ENCODE measurements at regions not wholly inside any gene's neighbourhood (a gene's known extent, or its start where the extent isn't known, plus 50 kb on each side); places are given as distances from the start of the nearest gene placed in this dataset.
A peak's percentile ranks its signal among the peaks of the same experiment; 100 is the strongest.

GRCh38 chr4:23966725-23967124, 76.9 kb upstream of the PPARGC1A start:
- 73% methylated on average over 1 of the region's 1 CpG; no CpG with 5 or more reads in 1 of the 2 experiments for WGBS, 2 experiments (ENCODE audit: extremely low coverage in 1 of 2, insufficient coverage in 1 of 2, insufficient read length in 1 of 2, insufficient replicate concordance in 2 of 2, low coverage in 1 of 2, low lambda C conversion rate in 2 of 2, missing lambda C conversion rate in 1 of 2)
- peak; percentile 72 to 77 for TF ChIP-seq RAD21 (IDR thresholded peaks at IDR 0.05 in 1 of 2, conservative IDR thresholded peaks at IDR 0.05 in 1 of 2; ENCODE audit: low read depth in 2 of 2, low read length in 2 of 2)
- TF ChIP-seq CHD2 (IDR thresholded peaks at IDR 0.05; ENCODE audit: low read length): no peak
- TF ChIP-seq CTCF (IDR thresholded peaks at IDR 0.05; ENCODE audit: control extremely low read depth in 1 of 3, insufficient read depth in 1 of 3, low read depth in 1 of 3, low read length in 3 of 3): peak; percentile 57 to 90 (median 80)
- H3K36me3 ChIP-seq (ENCODE audit: control insufficient read depth in 2 of 4, insufficient read depth in 4 of 4, low read length in 3 of 4): no peaks in the 10 kb centered on the region
- H3K18ac ChIP-seq (ENCODE audit: extremely low read depth, low read length): no peak overlapping the region
- no peaks in the 10 kb centered on the region for H3K79me2 ChIP-seq (ENCODE audit: control insufficient read depth in 1 of 2, insufficient read depth in 2 of 2, low read length in 2 of 2)
- FAIRE-seq: peak; percentile 92
- no peak overlapping the region for H2BK120ac ChIP-seq (replicated peaks; ENCODE audit: low read depth, low read length)
- no peak overlapping the region for H3K56ac ChIP-seq (replicated peaks; ENCODE audit: insufficient read length, low read depth, low read length)
- H3K9me3 ChIP-seq (ENCODE audit: insufficient read depth in 2 of 2, low read depth in 1 of 2, low read length in 1 of 2): no peaks in the 10 kb centered on the region
- H2BK15ac ChIP-seq (ENCODE audit: low read length): no peak overlapping the region
- H3K27me3 ChIP-seq (replicated peaks in 1 of 4; ENCODE audit: control insufficient read depth in 3 of 4, extremely low read depth in 1 of 4, insufficient read depth in 3 of 4, low read length in 3 of 4): no peaks in the 10 kb centered on the region; a peak in 1 of 7 replicates
- ChIA-PET CTCF (ENCODE audit: partially characterized antibody) (interaction anchor here (0.6 to 3.3 kb wide), 36 partner anchors 9 to 598 kb away, joined by 3 to 21 read pairs (median 4); partner anchors contain the start of gene PPARGC1A), POLR2A (ENCODE audit: partially characterized antibody) (no interaction called here)
- H4K20me1 ChIP-seq (replicated peaks in 1 of 2; ENCODE audit: control insufficient read depth in 1 of 2, insufficient read depth in 2 of 2, low read length in 2 of 2): no peaks in the 10 kb centered on the region
- no peak overlapping the region for H2AK5ac ChIP-seq (ENCODE audit: low read depth, low read length)
- no peak overlapping the region for H4K8ac ChIP-seq (ENCODE audit: extremely low read depth, insufficient read depth, low read length)
- no peaks in the 10 kb centered on the region for H3K23me2 ChIP-seq (ENCODE audit: low read depth, low read length)
- no peaks in the 10 kb centered on the region for H3K79me1 ChIP-seq (ENCODE audit: low read depth, low read length)
- no peak overlapping the region for H3K23ac ChIP-seq (ENCODE audit: insufficient read length)
- H2BK12ac ChIP-seq (ENCODE audit: low read depth, low read length): no peak overlapping the region
- H4K5ac ChIP-seq (ENCODE audit: insufficient read length, low read depth, low read length): no peak overlapping the region
- H3K4me1 ChIP-seq (replicated peaks in 1 of 4; ENCODE audit: control insufficient read depth in 3 of 4, insufficient read depth in 4 of 4, low read length in 3 of 4): peaks cover 0 to 2% (median 0%) of the 10 kb centered on the region in 4 experiments; a peak in 2 of 7 replicates
- H2BK5ac ChIP-seq (ENCODE audit: low read depth, low read length): no peak overlapping the region
- H3K9ac ChIP-seq (replicated peaks in 1 of 4; ENCODE audit: extremely low read depth in 1 of 4, low read depth in 3 of 4, low read length in 3 of 4): no peak overlapping the region
- H3K14ac ChIP-seq (ENCODE audit: insufficient read length): no peak overlapping the region
- H4K91ac ChIP-seq (replicated peaks; ENCODE audit: insufficient read length, low read length): no peak overlapping the region
- no peak overlapping the region for H2AFZ ChIP-seq (ENCODE audit: low read length)
- H3K4me3 ChIP-seq (ENCODE audit: extremely low read depth in 1 of 4, insufficient read depth in 2 of 4, low read depth in 3 of 4, low read length in 4 of 4): no peak overlapping the region
- no peak for DNase-seq (ENCODE audit: low read depth in 1 of 2, low spot score in 2 of 2)
- no peak overlapping the region for H3K4ac ChIP-seq (replicated peaks; ENCODE audit: insufficient read length, low read depth, low read length)
- H3K27ac ChIP-seq (ENCODE audit: low read depth, low read length): no peak overlapping the region
- no peak overlapping the region for H3K4me2 ChIP-seq (ENCODE audit: insufficient read depth in 1 of 2, low read depth in 2 of 2, low read length in 2 of 2)
- no peak overlapping the region for H2BK20ac ChIP-seq (ENCODE audit: low read length)
